Smooth muscle cell (in vitro differentiated cells): ENCODE measurements at regions not wholly inside any gene's neighbourhood (a gene's known extent, or its start where the extent isn't known, plus 50 kb on each side); places are given as distances from the start of the nearest gene placed in this dataset.

Experiments used
- DNase-seq: peaks from one replicate; lab custom pipeline; 2025; ENCODE audit not compliant: unreplicated experiment; lab: John Stamatoyannopoulos, UW
- H2AFZ ChIP-seq: fragments of 200-600 bp; sonication (generic); 2 replicates; pipeline ENCODE4 v1.6.0; 2016; ENCODE audit warnings: antibody characterized with exemption, low read depth, mild to moderate bottlenecking
- H3F3A ChIP-seq: fragments of 200-600 bp; sonication (generic); 2 replicates; pipeline ENCODE4 v1.6.0; 2017; ENCODE audit warnings: antibody characterized with exemption, low read depth
- H3K27ac ChIP-seq: fragments of 200-600 bp; sonication (generic); 2 replicates; pipeline ENCODE4 v1.5.1; 2016; ENCODE audit warnings: low read depth, mild to moderate bottlenecking
- H3K27me3 ChIP-seq: fragments of 200-600 bp; sonication (generic); 2 replicates; pipeline ENCODE4 v1.6.1; 2016; ENCODE audit warnings: low read depth, mild to moderate bottlenecking
- H3K36me3 ChIP-seq: fragments of 200-600 bp; sonication (generic); 2 replicates; pipeline ENCODE4 v1.5.1; 2016; ENCODE audit warnings: low read depth
- H3K4me1 ChIP-seq: fragments of 200-600 bp; sonication (generic); 2 replicates; pipeline ENCODE4 v1.5.1; 2016; ENCODE audit warnings: low read depth
- H3K4me2 ChIP-seq: fragments of 200-600 bp; sonication (generic); 2 replicates; pipeline ENCODE4 v1.6.0; 2016; ENCODE audit warnings: mild to moderate bottlenecking
- H3K4me3 ChIP-seq: fragments of 200-600 bp; sonication (generic); 2 replicates; pipeline ENCODE4 v1.5.1; 2016; ENCODE audit warnings: mild to moderate bottlenecking
- H3K79me2 ChIP-seq: fragments of 200-600 bp; sonication (generic); 2 replicates; pipeline ENCODE4 v1.6.0; 2016; ENCODE audit warnings: low read depth, mild to moderate bottlenecking
- H3K9ac ChIP-seq: fragments of 200-600 bp; sonication (generic); 2 replicates; pipeline ENCODE4 v1.6.0; 2016; ENCODE audit warnings: low read depth
- H3K9me3 ChIP-seq: fragments of 200-600 bp; sonication (generic); replicated peaks from 2 replicates; pipeline ENCODE4 v1.5.1; 2016; ENCODE audit warnings: low read depth
- H4K20me1 ChIP-seq: fragments of 200-600 bp; sonication (generic); 2 replicates; pipeline ENCODE4 v1.6.0; 2016; ENCODE audit warnings: low read depth
- WGBS: methylation state at CpG from one replicate; pipeline ENCODE4 v1.1.7; 2016; ENCODE audit warnings: low lambda C conversion rate; 5-methylcytosine and 5-hydroxymethylcytosine counted together
- TF ChIP-seq, protein P1 (sequence below): fragments of 200-600 bp; sonication (generic); IDR thresholded peaks from 2 replicates; pipeline ENCODE4 v1.5.1; 2017; ENCODE audit warnings: borderline replicate concordance, mild to moderate bottlenecking, antibody characterized with exemption; ENCODE audit not compliant: insufficient read depth, poor library complexity, severe bottlenecking

DNA sequence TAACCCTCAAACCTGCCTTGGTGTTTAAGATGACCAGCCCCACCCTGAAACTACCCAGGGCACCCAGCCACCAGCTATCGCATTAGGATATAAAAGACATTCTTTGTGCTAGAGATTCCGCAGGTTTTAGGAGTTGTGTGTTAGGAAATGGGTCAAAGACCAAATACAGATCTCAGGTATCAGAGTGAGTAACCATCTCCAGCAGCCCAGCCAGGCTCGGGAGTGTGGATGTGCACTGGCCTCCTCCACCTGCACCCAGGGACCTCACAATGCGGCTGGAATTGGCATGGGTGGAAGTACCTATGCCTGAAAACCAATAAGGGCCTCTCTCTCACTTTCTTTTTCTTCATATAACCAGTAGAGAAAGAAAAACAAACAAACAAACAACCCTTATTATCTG lies 51.1 kb upstream of the CST7 start:
- TF ChIP-seq, protein P1, sequence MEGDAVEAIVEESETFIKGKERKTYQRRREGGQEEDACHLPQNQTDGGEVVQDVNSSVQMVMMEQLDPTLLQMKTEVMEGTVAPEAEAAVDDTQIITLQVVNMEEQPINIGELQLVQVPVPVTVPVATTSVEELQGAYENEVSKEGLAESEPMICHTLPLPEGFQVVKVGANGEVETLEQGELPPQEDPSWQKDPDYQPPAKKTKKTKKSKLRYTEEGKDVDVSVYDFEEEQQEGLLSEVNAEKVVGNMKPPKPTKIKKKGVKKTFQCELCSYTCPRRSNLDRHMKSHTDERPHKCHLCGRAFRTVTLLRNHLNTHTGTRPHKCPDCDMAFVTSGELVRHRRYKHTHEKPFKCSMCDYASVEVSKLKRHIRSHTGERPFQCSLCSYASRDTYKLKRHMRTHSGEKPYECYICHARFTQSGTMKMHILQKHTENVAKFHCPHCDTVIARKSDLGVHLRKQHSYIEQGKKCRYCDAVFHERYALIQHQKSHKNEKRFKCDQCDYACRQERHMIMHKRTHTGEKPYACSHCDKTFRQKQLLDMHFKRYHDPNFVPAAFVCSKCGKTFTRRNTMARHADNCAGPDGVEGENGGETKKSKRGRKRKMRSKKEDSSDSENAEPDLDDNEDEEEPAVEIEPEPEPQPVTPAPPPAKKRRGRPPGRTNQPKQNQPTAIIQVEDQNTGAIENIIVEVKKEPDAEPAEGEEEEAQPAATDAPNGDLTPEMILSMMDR, result no peak
- 88% methylated on average over 4 of the region's 4 CpGs for WGBS
- Histone ChIP-seq H3K4me3 (no peak overlapping the region), H4K20me1 (no peaks in the 10 kb centered on the region), H3K9me3 (no peaks in the 10 kb centered on the region), H3K79me2 (no peaks in the 10 kb centered on the region), H3K9ac (no peak overlapping the region), H3K27ac (no peak overlapping the region), H3F3A (no peaks in the 10 kb centered on the region), H3K4me2 (no peak overlapping the region), H3K36me3 (no peaks in the 10 kb centered on the region), H3K4me1 (no peaks in the 10 kb centered on the region), H3K27me3 (no peaks in the 10 kb centered on the region), H2AFZ (no peak overlapping the region)
- DNase-seq, result no peak

DNA sequence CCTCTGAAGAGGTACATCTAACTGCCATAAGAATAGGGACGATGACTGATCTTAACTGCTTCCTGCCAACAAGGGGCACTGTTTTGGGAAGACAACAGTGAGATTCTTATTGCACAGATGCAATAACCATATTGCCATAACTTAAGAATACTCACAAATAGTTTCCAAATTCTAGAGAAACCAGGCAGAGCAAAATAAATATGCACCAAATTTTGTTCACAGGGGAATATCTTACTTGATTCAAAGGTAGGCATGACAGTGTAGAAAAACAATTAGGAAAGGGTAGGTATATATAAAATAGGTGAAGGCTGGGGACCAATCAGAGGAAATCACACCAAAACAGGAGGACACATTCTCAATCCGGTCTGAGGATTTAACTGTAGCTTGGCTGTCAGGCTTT lies 49.9 kb upstream of the CST7 start:
- Histone ChIP-seq H3K9me3 (no peaks in the 10 kb centered on the region), H3K9ac (no peak overlapping the region), H3K79me2 (no peaks in the 10 kb centered on the region), H3K4me2 (no peak overlapping the region), H3K4me3 (no peak overlapping the region), H3K36me3 (no peaks in the 10 kb centered on the region), H3K27me3 (no peaks in the 10 kb centered on the region), H4K20me1 (no peaks in the 10 kb centered on the region), H3K4me1 (no peaks in the 10 kb centered on the region), H3K27ac (no peak overlapping the region), H3F3A (no peaks in the 10 kb centered on the region), H2AFZ (no peak overlapping the region)
- 88% methylated on average over 2 of the region's 2 CpGs for WGBS
- TF ChIP-seq, protein P1, result no peak
- no peak for DNase-seq
